GM18499 (cell line): ENCODE measurements at regions not wholly inside any gene's neighbourhood (a gene's known extent, or its start where the extent isn't known, plus 50 kb on each side); places are given as distances from the start of the nearest gene placed in this dataset.
"Not testable (repeated sequence)": the region's sequence is repeated elsewhere in the genome, so short reads cannot be mapped to it uniquely, and the experiment has no call there.

ENCODE experiments used
- ATAC-seq: cut with Tn5 transposase; IDR thresholded peaks from one replicate; pipeline ENCODE4 v1.9.1; 2021; ENCODE audit warnings: moderate number of reproducible peaks; ENCODE audit not compliant: insufficient read depth, unreplicated experiment

DNA sequence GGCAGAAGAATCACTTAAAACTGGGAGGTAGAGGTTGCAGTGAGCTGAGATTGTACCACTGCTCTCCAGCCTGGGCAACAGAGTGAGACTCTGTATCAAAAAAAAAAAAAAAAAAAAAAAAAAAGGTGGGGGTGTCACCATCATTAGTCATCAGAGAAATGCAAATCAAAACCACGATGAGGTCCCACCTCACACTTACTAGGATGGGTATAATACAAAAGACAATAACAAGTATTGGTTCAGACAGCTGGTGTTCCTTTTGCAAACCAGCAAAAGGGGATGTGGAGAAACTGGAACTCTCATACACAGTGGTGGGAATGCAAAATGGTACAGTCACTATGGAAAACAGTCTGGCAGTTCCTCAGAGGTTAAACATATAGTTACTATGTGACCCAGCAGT lies 78.7 kb upstream of the TSC22D2 start:
- no peak for ATAC-seq

DNA sequence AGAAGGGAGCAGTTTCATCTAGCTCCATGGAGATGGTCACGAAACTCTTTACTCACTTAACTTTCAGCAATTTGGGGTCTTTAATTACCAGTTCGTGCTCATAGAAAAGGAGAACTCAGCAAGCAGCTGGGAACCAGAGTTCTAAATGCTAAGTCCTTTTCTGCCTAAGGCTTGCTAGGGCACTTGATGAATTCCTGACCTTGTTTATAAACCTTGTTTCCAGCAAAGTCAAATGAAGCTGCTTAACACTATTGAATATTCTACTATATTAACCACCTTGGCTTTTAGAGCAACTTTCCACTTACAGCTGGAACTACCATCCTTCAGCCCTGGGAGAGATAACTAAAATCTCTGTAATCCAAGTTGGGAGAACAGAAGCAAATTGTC lies 79.5 kb upstream of the TSC22D2 start:
- ATAC-seq, result no peak

DNA sequence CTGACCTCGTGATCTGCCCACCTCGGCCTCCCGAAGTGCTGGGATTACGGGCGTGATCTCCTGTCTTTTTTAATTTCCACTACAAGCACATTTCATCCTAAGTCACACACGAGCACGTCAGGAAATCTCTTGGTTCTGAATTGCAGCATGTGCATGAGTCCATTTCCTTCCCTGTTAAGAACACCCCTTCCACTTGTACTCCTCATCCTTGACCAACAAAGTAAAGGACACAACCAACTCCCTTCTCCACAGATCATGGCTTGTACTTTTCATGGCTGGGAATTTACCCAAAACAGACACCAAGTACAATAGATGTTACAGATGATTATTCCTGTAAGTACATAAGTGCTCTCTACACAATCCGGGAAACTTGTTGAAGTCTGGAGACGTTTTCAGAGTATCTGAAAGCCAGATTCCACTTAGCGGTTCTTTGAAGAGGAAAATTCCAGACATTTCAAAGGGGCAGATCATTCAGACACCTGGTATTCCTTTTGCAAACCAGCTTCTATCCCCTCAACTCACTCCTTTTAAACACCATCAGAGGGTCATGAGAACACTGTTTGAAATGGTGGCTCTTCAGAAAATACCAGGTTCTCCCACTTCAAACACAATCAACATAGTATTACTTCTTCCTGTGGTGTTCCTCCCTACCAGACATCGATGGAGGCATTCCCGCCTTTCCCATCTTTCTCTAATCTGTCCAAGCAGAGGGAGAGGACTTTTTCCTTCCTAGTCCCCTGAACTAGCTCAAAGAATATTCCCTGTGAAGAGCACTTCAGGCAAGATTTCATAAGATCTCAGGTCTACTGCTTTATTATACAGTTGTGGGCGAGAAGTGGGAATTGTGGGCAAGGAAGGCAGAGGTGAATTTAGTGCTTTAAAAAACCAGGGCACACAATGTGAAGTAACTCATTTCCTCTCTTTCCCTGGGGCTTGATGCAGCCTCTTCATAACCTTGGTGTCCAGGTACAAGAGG lies 80.1 kb upstream of the TSC22D2 start:
- no peak for ATAC-seq

DNA sequence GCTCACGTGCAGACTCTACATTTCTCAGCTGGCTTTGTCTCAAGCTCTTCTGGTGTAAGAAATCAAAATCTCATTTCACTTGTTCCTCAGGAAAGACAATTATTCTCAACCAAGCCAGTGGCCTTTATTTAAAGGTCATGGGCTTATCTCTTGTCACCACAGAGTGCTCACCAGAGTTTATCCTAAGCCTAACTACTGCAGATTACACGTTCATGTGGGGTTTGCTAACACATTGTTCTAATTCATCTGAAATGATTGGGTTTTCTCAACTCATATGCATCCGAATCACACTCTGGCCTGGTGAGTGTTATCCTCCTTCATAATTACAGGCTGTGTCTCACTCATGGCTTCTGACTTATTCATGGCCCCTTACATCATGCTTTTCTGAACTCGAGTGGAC lies 83.3 kb upstream of the TSC22D2 start:
- ATAC-seq, result no peak

DNA sequence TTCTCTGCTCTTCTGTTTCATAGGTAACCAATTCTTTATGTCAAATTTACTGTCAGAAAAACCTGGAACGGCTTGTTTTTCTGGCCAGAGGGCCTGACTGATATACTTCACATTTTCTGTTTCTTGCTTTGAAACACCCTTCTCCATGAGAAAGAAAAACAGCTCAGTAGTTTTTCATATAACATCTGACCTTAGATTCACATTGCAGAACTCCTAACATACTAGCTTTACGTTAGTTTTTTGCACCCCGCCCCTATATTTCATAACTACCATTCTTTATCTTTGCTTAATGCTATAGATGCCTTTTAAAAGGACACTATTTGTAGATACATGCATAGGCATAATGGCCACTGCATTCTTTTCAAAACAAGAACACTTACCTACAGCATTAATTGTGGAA lies 83.9 kb upstream of the TSC22D2 start:
- ATAC-seq, result no peak

DNA sequence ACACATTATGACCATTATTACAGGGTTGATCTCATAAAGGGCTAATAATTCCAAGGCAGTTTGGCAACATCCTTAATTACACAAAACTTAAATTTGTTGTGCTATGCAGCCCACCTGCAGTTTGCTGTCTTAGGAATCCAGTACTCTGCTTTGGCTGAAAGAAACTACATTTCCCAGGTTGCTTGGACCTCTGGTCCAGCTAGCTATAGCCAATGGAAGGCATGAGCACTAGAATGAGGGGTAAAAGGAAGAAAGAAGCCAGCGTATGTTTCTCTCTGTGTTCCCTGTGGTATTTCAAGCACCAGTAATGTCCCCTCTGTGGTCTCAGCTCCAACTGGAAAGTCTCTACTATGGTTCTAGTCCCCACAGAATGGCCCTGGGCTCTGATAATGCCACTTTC lies 84.3 kb upstream of the TSC22D2 start:
- ATAC-seq, result no peak

DNA sequence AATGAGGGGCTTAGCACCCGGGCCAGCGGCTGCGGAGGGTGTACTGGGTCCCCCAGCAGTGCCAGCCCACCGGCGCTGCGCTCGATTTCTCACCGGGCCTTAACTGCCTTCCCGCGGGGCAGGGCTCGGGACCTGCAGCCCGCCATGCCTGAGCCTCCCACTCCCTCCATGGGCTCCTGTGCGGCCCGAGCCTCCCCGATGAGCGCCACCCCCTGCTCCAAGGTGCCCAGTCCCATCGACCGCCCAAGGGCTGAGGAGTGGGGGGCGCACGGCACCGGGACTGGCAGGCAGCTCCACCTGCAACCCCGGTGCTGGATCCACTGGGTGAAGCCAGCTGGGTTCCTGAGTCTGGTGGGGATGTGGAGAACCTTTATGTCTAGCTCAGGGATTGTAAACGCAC lies 85.0 kb upstream of the TSC22D2 start:
- not testable (repeated sequence) for ATAC-seq

DNA sequence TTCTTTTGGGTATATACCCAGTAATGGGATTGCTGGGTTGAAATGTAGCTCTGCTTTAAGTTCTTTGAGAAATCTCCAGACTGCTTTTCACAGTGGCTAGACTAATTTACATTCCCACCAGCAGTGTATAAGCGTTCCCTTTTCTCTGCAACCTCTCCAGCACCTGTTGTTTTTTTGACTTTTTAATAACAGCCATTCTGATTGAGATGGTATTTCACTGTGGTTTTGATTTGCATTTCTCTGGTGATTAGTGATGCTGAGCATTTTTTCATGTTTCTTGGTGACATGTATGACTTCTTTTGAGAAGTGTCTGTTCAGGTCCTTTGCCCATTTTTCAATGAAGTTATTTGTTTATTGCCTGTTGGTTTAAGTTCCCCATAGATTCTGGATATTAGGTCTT lies 87.1 kb upstream of the TSC22D2 start:
- ATAC-seq, result peak; percentile 43

DNA sequence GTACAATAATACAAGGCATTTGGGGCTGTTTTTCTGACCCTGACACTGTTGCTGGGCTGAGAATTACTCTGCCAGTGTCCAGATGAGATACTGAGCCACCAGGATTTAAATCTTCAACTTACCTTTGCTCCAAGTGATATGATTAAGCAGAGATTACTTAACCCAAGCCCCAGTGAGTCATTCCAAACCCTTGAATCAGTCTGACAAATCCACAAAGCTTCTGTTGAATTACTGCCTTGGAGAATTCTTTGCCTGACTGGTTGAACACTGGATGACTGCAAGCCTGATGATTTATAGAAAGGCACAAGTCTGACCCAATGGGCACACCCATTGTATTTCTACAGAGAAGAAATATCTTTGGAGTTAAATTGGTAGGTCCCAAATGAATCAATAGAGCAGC lies 88.2 kb upstream of the TSC22D2 start:
- ATAC-seq, result no peak

DNA sequence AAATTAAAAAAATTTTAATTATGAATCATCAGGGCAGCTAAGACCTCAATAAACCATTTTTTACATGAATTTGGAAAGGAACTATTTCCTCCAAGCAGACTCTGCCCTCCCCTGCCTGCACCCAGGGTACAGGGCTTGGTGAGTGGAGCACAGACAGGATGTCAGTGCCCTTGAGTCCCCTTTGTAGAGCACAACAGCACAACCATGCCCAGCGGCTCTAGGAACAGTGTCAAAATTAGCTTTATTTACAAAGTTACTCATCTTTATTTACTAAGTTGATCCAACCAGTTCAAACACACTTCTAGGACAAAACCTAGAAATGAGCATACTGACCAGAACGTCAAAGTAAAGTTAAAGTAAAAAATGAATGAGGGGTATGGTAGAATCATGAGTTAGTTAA lies 90.6 kb upstream of the TSC22D2 start:
- ATAC-seq, result no peak

DNA sequence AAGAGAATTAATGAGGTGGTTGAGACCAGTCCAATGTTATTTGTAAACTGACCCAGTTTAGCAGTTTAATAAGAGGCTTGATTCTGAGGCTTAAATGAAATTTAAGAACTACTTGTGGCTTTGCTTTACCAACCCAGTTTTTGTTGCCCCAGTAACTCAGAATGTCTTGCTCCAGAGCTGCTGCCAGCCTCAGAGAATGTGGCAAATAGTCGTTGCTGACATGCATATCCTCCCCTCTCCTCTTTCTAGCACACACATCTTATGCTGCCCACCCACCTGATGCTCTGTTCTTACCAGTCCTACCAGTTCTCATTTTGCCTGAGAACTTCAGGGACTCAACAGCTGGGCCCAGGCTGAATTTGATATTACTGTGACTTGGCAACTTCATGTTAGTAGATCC lies 92.4 kb upstream of the TSC22D2 start:
- ATAC-seq, result no peak

DNA sequence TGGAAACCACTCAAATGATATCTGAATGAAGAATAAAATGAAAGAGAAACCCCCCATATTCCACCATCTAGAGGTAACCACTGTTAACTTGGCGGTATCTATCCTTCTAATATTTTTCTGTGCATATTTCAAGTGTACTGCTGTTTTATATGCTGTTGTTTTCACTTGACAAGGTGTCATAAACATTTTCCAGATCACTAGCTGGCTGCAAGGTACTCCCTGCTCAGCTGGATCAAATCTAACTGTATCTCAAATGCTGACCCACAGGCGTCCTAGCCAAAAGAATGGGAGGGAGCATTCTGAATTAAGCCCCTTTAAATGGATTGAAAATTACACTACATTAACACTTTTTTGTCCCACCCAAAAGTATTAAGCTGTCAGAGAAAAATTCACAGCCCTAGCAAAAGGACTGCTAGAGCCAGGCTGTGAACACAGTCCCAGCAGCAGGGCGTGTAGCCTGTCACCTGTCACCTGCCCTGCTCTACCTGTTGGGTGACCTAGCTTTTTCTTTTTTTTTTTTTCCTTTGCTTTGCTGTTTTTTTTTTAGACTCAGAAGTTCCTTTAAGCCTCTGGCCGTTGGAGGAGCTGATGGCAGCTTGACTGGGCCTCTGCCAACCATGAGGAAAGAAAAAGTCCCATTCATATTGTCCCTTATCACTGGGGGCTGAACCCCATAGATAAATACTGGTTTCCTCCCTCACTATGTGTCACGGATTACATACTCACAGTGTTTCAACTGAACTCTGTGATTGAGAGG lies 93.7 kb upstream of the TSC22D2 start:
- no peak for ATAC-seq

DNA sequence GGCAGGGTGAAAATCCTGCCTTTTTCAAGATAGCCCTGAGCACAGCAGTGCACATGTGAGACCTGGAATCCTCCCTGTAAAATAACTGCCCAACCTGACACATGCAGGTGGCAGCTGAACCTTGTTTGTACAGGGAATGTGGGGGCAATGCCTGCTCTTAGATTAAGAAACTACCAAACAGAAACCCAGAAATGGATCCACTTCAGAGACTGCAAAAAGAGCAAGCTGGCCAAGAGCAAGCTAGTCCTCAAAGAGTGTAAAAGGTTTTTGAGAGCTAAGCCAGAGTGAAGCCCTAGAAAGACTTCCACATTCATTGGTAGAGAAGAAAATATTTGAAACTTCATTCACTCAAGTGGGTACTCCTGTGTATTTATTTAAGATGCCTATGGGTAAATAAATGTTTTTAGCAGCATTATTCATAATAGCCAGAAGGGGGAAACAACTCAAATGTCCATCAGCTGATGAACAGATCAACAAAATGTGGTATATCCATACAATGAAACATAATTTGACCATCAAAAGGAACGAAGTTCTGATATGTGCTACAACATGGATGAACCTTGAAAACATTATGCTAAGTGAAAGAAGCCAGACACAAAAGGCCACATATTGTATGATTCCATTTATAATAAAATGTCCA lies 96.0 kb upstream of the TSC22D2 start:
- no peak for ATAC-seq

DNA sequence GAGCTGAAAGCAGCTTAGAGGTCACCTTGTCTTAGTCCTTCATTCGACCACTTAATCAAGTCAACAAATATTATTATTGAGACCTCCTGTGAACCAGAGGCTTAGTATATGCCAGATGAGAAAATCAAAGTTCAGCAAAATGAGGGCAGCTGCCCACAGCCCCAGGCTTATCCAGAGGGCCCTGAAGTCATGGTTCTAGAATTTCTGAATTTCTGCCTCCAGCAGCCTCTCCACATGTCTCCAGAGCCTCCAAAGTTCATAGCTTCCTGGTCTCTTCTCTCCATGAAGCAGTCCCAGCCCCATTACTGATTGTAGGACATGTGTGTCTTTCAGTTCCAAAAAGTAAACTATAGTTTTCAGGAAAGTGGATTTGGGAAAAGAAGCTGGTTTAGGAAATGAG lies 96.9 kb upstream of the TSC22D2 start:
- ATAC-seq, result no peak

DNA sequence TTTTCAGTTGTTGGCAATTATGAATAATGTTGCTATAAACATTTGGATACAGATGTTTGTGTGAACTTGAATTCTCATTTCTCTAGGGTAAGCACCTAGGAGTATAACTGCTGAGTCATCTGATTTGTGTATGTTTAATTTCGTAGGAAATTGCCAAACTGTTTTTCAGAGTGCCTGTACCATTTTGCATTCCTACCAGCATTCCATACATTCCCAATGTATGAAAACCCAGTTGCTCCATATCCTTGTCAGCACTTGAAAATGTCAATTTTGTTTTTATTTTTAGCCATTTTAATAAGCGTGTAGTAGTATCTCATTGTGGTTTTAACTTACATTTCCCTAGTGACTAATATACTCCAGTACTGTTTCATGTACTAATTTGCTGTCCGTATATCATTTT lies 98.5 kb upstream of the TSC22D2 start:
- ATAC-seq, result no peak

DNA sequence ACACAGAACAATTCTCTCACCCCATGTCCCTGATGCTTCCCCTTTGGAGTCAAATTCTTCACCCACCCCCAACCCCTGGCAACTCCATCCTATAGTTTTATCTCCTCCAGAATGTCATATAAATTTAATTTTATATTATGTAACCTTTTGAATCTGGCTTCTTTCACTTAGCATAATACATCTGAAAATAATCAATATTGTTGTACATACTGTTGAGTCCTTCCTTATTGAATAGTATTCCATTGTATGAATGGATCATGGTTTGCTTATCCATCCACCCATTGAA lies 98.9 kb upstream of the TSC22D2 start:
- no peak for ATAC-seq

DNA sequence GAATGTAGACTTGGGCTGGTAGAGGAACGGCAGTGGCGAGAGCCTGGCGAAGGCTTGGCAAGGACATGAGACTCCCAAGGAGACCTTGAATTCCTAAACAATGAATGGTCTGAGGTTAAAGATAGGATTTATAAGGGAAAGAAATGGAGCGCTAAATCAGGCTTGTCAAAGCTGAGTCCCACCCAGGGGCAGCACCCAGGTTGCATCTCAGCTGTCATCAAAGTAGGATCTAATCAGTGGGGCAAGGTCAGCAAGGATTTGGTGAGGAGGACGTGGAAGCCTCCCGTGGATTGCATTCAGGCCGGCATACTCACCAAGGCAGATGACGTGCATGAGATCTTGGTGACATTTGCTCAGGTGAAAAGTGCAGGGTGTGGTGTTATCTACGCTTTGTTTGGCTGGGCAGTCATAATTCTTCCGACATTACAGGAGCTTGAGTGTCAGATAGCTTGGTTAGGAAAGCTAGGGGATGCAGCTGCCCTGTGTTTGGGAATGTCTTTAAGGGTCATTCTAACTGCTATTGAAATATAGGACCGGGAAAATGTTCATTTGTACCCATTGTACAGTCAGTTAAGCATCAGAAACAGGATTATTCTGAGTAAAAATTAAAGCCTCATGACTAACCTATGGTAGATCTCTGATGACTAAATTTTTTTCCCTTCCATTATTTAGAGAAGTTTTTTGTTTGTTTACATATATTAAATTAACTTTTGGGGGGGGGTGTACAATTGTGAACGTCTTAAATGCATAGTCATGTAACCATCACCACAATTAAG lies 99.4 kb upstream of the TSC22D2 start:
- ATAC-seq, result no peak

DNA sequence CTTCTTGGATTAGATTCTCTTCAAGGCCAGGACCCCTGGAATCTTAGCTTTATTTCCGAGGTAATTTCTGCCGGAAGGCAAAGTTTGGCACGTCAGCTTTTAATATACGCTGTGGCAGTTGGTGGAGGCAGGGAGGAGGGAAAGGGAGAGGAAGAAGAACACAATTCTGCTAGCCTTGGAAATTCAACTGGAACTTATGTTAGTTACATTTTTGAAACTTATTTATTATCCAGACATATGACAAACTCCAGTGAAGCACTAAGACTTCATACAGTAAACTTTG lies 100.1 kb upstream of the TSC22D2 start:
- no peak for ATAC-seq

DNA sequence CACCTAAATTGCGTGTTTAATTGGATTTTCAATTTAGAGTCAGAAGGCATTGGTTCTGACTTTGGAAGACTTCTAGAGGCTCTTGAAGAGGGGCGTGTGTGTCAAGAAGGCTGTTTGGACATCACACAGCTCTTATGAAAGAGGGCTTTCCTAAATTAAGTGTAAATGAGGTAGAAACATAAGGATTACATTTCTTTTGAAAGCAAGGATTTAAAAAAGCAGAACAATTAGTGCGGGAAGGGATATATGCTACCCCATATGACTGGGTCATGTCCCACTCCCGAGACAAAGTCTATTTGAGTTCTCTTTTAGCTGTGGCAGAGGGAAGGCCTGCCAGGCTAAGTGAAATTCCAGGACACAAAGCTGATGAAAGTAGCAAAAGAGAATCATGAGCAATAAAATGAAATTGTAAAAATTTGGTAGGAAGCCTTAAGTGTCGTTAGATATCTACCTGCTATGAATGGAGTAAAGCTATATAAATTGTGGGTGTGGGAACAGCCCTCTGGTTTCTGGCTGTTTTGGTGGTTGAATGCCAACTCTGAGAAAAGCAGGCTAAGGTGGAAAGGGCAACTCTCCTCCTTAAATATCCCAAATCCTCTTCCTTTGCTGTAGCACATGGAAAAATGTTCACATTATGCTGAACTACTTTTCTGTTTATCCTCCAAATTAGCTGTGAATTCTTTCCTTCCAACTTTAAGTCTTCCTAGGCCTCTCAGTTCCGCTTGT lies 100.6 kb upstream of the TSC22D2 start:
- ATAC-seq, result no peak

DNA sequence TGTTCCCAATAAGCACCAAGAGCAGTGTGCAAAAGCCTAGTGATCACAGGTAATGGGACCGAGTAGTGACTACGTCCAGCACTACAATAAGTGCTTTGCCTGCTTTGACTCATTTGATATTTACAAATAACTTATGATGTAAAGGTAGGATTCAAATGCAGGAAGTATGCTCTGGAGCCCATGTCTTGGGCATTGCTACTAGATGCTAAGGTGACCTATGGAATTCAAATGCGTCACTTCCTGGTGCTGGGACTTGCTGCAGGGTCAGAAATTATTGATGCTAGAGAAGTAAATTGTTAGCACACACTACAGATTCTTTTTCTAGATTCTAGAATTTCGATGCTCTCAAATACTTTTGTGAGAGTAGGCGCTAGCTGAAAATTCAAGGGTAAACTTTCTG lies 101.2 kb upstream of the TSC22D2 start:
- no peak for ATAC-seq
